ENCODE measurements at regions not wholly inside any gene's neighbourhood (a gene's known extent, or its start where the extent isn't known, plus 50 kb on each side); places are given as distances from the start of the nearest gene placed in this dataset.

DNA sequence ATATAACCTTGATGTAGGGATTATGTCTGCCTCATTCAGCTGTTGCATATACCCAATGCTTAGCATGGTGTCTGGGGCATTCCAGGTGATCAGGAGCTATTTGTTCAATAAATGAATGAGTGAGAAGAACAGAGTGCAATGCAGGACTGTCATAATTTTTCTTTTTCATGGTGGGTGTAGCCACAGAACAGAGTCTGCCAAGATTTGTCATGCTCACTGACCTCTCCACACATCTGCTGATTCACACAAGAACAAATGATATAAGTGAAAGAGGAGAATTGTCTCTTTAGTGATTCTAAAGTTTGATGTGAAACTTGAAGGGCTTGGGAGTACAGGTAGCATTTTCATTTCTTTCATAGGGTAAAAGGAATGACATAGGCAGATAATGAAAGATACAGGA lies 64.4 kb upstream of the TEX13D start:
- CTCF ChIA-PET, result no interaction called here
- Histone ChIP-seq H3K9me2 (ENCODE audit: insufficient read depth) (no peaks in the 10 kb centered on the region), H3K27me3 (ENCODE audit: insufficient read depth, low read length) (no peaks in the 10 kb centered on the region), H3K4me1 (ENCODE audit: control insufficient read depth in 1 of 2, insufficient read depth in 2 of 2, low read length in 2 of 2) (no peaks in the 10 kb centered on the region), H3K9ac (ENCODE audit: low read length) (no peak overlapping the region), H3K36me3 (ENCODE audit: control insufficient read depth in 1 of 2, insufficient read depth in 2 of 2, low read length in 2 of 2) (no peaks in the 10 kb centered on the region), H3K27ac (ENCODE audit: low read depth, low read length) (no peak overlapping the region), H3K4me2 (ENCODE audit: low read length) (no peak overlapping the region), H4K20me1 (ENCODE audit: insufficient read depth) (no peaks in the 10 kb centered on the region), H2AFZ (ENCODE audit: low read depth, low read length, poor library complexity, severe bottlenecking) (no peak overlapping the region), H3K9me3 (ENCODE audit: control insufficient read depth in 1 of 2, insufficient read depth in 1 of 2, low read depth in 1 of 2, low read length in 2 of 2) (no peaks in the 10 kb centered on the region), H3K79me2 (ENCODE audit: insufficient read depth, low read length) (no peaks in the 10 kb centered on the region), H3K4me3 (replicated peaks in 1 of 2; ENCODE audit: low read depth in 1 of 2, low read length in 2 of 2) (no peak overlapping the region)
- no peak for TF ChIP-seq SP1 (IDR thresholded peaks at IDR 0.05; ENCODE audit: low read depth)
- TF ChIP-seq RAD21 (IDR thresholded peaks at IDR 0.05; ENCODE audit: low read depth), result no peak
- RAD21 ChIA-PET (ENCODE audit: low non-redundant PET in 1 of 2, low total read pairs in 2 of 2, uncharacterized antibody in 2 of 2, unreplicated experiment in 2 of 2), result no interaction called here
- no TSS peak for BruUV-seq (replicated peaks)
- DNase-seq (ENCODE audit: low read depth, low spot score) (no peak), ATAC-seq (no peak)
- intact Hi-C loops (cut with micrococcal nuclease), result no loop called here
- POLR2A ChIA-PET, result no interaction called here

- Histone ChIP-seq H3K9me2 (ENCODE audit: insufficient read depth) (no peaks in the 10 kb centered on the region), H3K4me3 (replicated peaks in 1 of 2; ENCODE audit: low read depth in 1 of 2, low read length in 2 of 2) (no peak overlapping the region), H2AFZ (ENCODE audit: low read depth, low read length, poor library complexity, severe bottlenecking) (no peak overlapping the region), H3K27ac (ENCODE audit: low read depth, low read length) (no peak overlapping the region), H3K4me2 (ENCODE audit: low read length) (no peak overlapping the region), H3K79me2 (ENCODE audit: insufficient read depth, low read length) (no peaks in the 10 kb centered on the region), H3K36me3 (ENCODE audit: control insufficient read depth in 1 of 2, insufficient read depth in 2 of 2, low read length in 2 of 2) (no peaks in the 10 kb centered on the region), H3K4me1 (ENCODE audit: control insufficient read depth in 1 of 2, insufficient read depth in 2 of 2, low read length in 2 of 2) (no peaks in the 10 kb centered on the region), H3K27me3 (ENCODE audit: insufficient read depth, low read length) (no peaks in the 10 kb centered on the region), H3K9me3 (ENCODE audit: control insufficient read depth in 1 of 2, insufficient read depth in 1 of 2, low read depth in 1 of 2, low read length in 2 of 2) (no peaks in the 10 kb centered on the region), H4K20me1 (ENCODE audit: insufficient read depth) (no peaks in the 10 kb centered on the region), H3K9ac (ENCODE audit: low read length) (no peak overlapping the region)
- CTCF ChIA-PET, result no interaction called here
- no TSS peak for BruUV-seq (replicated peaks)
- RAD21 ChIA-PET (ENCODE audit: low non-redundant PET in 1 of 2, low total read pairs in 2 of 2, uncharacterized antibody in 2 of 2, unreplicated experiment in 2 of 2), result no interaction called here
- intact Hi-C loops (cut with micrococcal nuclease), result no loop called here
- no peak for DNase-seq (ENCODE audit: low read depth, low spot score)
- TF ChIP-seq POLR2A (IDR thresholded peaks at IDR 0.05; ENCODE audit: borderline replicate concordance, extremely low read depth, insufficient read depth, insufficient read length) (no peak), ELF1 (IDR thresholded peaks at IDR 0.05; ENCODE audit: borderline replicate concordance, low read depth) (no peak), POLR2AphosphoS5 (IDR thresholded peaks at IDR 0.05; ENCODE audit: low read depth, low read length) (no peak), ZFX (IDR thresholded peaks at IDR 0.05) (no peak), YY1 (IDR thresholded peaks at IDR 0.05; ENCODE audit: extremely low read depth, insufficient replicate concordance, low read depth, low read length) (no peak), JUND (IDR thresholded peaks at IDR 0.05) (no peak), SRF (IDR thresholded peaks at IDR 0.05; ENCODE audit: low read depth) (no peak), SIN3A (IDR thresholded peaks at IDR 0.05; ENCODE audit: low read depth) (no peak), EZH2 (IDR thresholded peaks at IDR 0.05) (no peak), RAD21 (IDR thresholded peaks at IDR 0.05; ENCODE audit: low read depth) (no peak), CEBPB (IDR thresholded peaks at IDR 0.05; ENCODE audit: low read depth) (no peak), EGR1 (IDR thresholded peaks at IDR 0.05; ENCODE audit: low read depth) (no peak), CBX3 (IDR thresholded peaks at IDR 0.05; ENCODE audit: low read depth) (no peak), TCF7L2 (IDR thresholded peaks at IDR 0.05; ENCODE audit: borderline replicate concordance, extremely low read depth, insufficient read depth, insufficient read length) (no peak)
- TF ChIP-seq, protein P1, sequence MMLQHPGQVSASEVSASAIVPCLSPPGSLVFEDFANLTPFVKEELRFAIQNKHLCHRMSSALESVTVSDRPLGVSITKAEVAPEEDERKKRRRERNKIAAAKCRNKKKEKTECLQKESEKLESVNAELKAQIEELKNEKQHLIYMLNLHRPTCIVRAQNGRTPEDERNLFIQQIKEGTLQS (IDR thresholded peaks at IDR 0.05), result no peak
- TF ChIP-seq, protein P2, sequence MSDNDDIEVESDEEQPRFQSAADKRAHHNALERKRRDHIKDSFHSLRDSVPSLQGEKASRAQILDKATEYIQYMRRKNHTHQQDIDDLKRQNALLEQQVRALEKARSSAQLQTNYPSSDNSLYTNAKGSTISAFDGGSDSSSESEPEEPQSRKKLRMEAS (IDR thresholded peaks at IDR 0.05), result no peak
- TF ChIP-seq, protein P3, sequence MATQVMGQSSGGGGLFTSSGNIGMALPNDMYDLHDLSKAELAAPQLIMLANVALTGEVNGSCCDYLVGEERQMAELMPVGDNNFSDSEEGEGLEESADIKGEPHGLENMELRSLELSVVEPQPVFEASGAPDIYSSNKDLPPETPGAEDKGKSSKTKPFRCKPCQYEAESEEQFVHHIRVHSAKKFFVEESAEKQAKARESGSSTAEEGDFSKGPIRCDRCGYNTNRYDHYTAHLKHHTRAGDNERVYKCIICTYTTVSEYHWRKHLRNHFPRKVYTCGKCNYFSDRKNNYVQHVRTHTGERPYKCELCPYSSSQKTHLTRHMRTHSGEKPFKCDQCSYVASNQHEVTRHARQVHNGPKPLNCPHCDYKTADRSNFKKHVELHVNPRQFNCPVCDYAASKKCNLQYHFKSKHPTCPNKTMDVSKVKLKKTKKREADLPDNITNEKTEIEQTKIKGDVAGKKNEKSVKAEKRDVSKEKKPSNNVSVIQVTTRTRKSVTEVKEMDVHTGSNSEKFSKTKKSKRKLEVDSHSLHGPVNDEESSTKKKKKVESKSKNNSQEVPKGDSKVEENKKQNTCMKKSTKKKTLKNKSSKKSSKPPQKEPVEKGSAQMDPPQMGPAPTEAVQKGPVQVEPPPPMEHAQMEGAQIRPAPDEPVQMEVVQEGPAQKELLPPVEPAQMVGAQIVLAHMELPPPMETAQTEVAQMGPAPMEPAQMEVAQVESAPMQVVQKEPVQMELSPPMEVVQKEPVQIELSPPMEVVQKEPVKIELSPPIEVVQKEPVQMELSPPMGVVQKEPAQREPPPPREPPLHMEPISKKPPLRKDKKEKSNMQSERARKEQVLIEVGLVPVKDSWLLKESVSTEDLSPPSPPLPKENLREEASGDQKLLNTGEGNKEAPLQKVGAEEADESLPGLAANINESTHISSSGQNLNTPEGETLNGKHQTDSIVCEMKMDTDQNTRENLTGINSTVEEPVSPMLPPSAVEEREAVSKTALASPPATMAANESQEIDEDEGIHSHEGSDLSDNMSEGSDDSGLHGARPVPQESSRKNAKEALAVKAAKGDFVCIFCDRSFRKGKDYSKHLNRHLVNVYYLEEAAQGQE (IDR thresholded peaks at IDR 0.05; ENCODE audit: low read depth), result no peak
- no peak for ATAC-seq
- POLR2A ChIA-PET, result no interaction called here
Observed at GRCh38 chrX:124269881-124270280, 62.6 kb upstream of the TEX13D start.
